ENCODE measurements at regions not wholly inside any gene's neighbourhood (a gene's known extent, or its start where the extent isn't known, plus 50 kb on each side); places are given as distances from the start of the nearest gene placed in this dataset.

- Mint-ChIP-seq H3K27me3 (ENCODE audit: low read depth in 3 of 3) (peaks cover 0 to 3% (median 0%) of the 10 kb centered on the region in 3 donors), H3K9me3 (peaks cover 0 to 3% (median 1%) of the 10 kb centered on the region in 7 donors), H3K4me3 (no peak overlapping the region), H3K36me3 (no peaks in the 10 kb centered on the region), H3K4me1 (no peaks in the 10 kb centered on the region), H3K27ac (no peak overlapping the region)
- Histone ChIP-seq H3K27ac (ENCODE audit: low read depth in 1 of 2, low read length in 2 of 2) (no peak overlapping the region), H3K4me1 (ENCODE audit: control insufficient read depth in 1 of 2, insufficient read depth in 2 of 2, low read length in 2 of 2) (no peaks in the 10 kb centered on the region), H3K9ac (ENCODE audit: insufficient read depth, low read length, poor library complexity, severe bottlenecking) (no peak overlapping the region), H3K9me3 (replicated peaks in 1 of 2; ENCODE audit: control insufficient read depth in 1 of 2, insufficient read depth in 1 of 2, low read length in 2 of 2) (no peaks in the 10 kb centered on the region), H3K4me2 (replicated peaks; ENCODE audit: extremely low read depth, low read length, poor library complexity, severe bottlenecking) (no peak overlapping the region), H2AFZ (ENCODE audit: insufficient read depth, low read depth, low read length, poor library complexity, severe bottlenecking) (no peak overlapping the region), H3K4me3 (replicated peaks in 1 of 3; ENCODE audit: low read depth in 2 of 3, low read length in 3 of 3) (no peak overlapping the region), H3K79me2 (ENCODE audit: insufficient read depth, low read length) (no peaks in the 10 kb centered on the region), H3K36me3 (replicated peaks in 1 of 2; ENCODE audit: control insufficient read depth in 1 of 2, insufficient read depth in 2 of 2, low read length in 2 of 2) (no peaks in the 10 kb centered on the region), H3K27me3 (ENCODE audit: control insufficient read depth in 2 of 2, insufficient read depth in 2 of 2, low read length in 2 of 2) (no peaks in the 10 kb centered on the region), H4K20me1 (ENCODE audit: insufficient read depth, low read length) (no peaks in the 10 kb centered on the region)
- DNase-seq: no peak
- WGBS (ENCODE audit: insufficient coverage): 94% methylated on average over 2 of the region's 5 CpGs
- intact Hi-C loops (cut with micrococcal nuclease): no loop called here
- TF ChIP-seq CTCF (IDR thresholded peaks at IDR 0.05): no peak
Observed at GRCh38 chr12:19639781-19640415, 200.6 kb downstream of the AEBP2 start.

- H3K9ac ChIP-seq (ENCODE audit: insufficient read depth, low read length, poor library complexity, severe bottlenecking): no peak overlapping the region
- TF ChIP-seq CTCF (IDR thresholded peaks at IDR 0.05): no peak
- H3K4me1 Mint-ChIP-seq: no peaks in the 10 kb centered on the region
- 90% methylated on average over 5 of the region's 5 CpGs for WGBS (ENCODE audit: insufficient coverage)
- H3K9me3 Mint-ChIP-seq: peaks cover 3 to 10% (median 6%) of the 10 kb centered on the region in 7 donors
- H3K9me3 ChIP-seq (replicated peaks in 1 of 2; ENCODE audit: control insufficient read depth in 1 of 2, insufficient read depth in 1 of 2, low read length in 2 of 2): peaks cover 4 to 6% of the 10 kb centered on the region in 2 donors
- H3K4me1 ChIP-seq (ENCODE audit: control insufficient read depth in 1 of 2, insufficient read depth in 2 of 2, low read length in 2 of 2): no peaks in the 10 kb centered on the region
- intact Hi-C loops (cut with micrococcal nuclease): no loop called here
- H3K4me2 ChIP-seq (replicated peaks; ENCODE audit: extremely low read depth, low read length, poor library complexity, severe bottlenecking): no peak overlapping the region
- no peaks in the 10 kb centered on the region for H3K36me3 Mint-ChIP-seq
- H3K36me3 ChIP-seq (replicated peaks in 1 of 2; ENCODE audit: control insufficient read depth in 1 of 2, insufficient read depth in 2 of 2, low read length in 2 of 2): no peaks in the 10 kb centered on the region
- H3K79me2 ChIP-seq (ENCODE audit: insufficient read depth, low read length): no peaks in the 10 kb centered on the region
- peaks cover 0 to 3% (median 0%) of the 10 kb centered on the region in 3 donors for H3K27me3 Mint-ChIP-seq (ENCODE audit: low read depth in 3 of 3)
- no peaks in the 10 kb centered on the region for H3K27me3 ChIP-seq (ENCODE audit: control insufficient read depth in 2 of 2, insufficient read depth in 2 of 2, low read length in 2 of 2)
- no peak for DNase-seq
- H2AFZ ChIP-seq (ENCODE audit: insufficient read depth, low read depth, low read length, poor library complexity, severe bottlenecking): no peak overlapping the region
- H3K27ac Mint-ChIP-seq: no peak overlapping the region
- H3K4me3 ChIP-seq (replicated peaks in 1 of 3; ENCODE audit: low read depth in 2 of 3, low read length in 3 of 3): no peak overlapping the region
- H3K27ac ChIP-seq (ENCODE audit: low read depth in 1 of 2, low read length in 2 of 2): no peak overlapping the region
- H3K4me3 Mint-ChIP-seq: no peak overlapping the region
- no peaks in the 10 kb centered on the region for H4K20me1 ChIP-seq (ENCODE audit: insufficient read depth, low read length)
Observed at GRCh38 chr12:19641235-19642080, 202.2 kb downstream of the AEBP2 start.
